LHCN-M2 (cell line): ENCODE measurements at regions not wholly inside any gene's neighbourhood (a gene's known extent, or its start where the extent isn't known, plus 50 kb on each side); places are given as distances from the start of the nearest gene placed in this dataset.
"Not testable (repeated sequence)": the region's sequence is repeated elsewhere in the genome, so short reads cannot be mapped to it uniquely, and the experiment has no call there.

Experiments used
- DNase-seq: peaks from one replicate; pipeline ENCODE4 v3.0.0-alpha.2; 2012; ENCODE audit warnings: low read depth

- peak; percentile 85 for DNase-seq
Measured at GRCh38 chrX:13428053-13428786, 108.4 kb upstream of the ATXN3L start.

- DNase-seq, result peak; percentile 25
Measured at GRCh38 chrX:13427441-13428052, 107.7 kb upstream of the ATXN3L start.

- DNase-seq, result no peak
Measured at GRCh38 chrX:13420545-13421183, 100.8 kb upstream of the ATXN3L start.

GRCh38 chrX:13419918-13420317, 100.1 kb upstream of the ATXN3L start:
- no peak for DNase-seq

- DNase-seq, result no peak
Measured at GRCh38 chrX:13419276-13419675, 99.4 kb upstream of the ATXN3L start.

GRCh38 chrX:13418126-13419097, 98.6 kb upstream of the ATXN3L start:
- peak; percentile 71 for DNase-seq

GRCh38 chrX:13415509-13415908, 95.7 kb upstream of the ATXN3L start:
- no peak for DNase-seq

- DNase-seq, result no peak
Measured at GRCh38 chrX:13414006-13414647, 94.3 kb upstream of the ATXN3L start.

- DNase-seq, result no peak
Measured at GRCh38 chrX:13412208-13412600, 92.4 kb upstream of the ATXN3L start.

- no peak for DNase-seq
Measured at GRCh38 chrX:13411496-13412207, 91.8 kb upstream of the ATXN3L start.

GRCh38 chrX:13408599-13408998, 88.7 kb upstream of the ATXN3L start:
- not testable (repeated sequence) for DNase-seq

- DNase-seq, result not testable (repeated sequence)
Measured at GRCh38 chrX:13404777-13405176, 84.9 kb upstream of the ATXN3L start.

- no peak for DNase-seq
Measured at GRCh38 chrX:13404364-13404763, 84.5 kb upstream of the ATXN3L start.

GRCh38 chrX:13401724-13402123, 81.9 kb upstream of the ATXN3L start:
- DNase-seq, result no peak

GRCh38 chrX:13398839-13399238, 79.0 kb upstream of the ATXN3L start:
- no peak for DNase-seq

- peak; percentile 99 for DNase-seq
Measured at GRCh38 chrX:13397878-13398818, 78.3 kb upstream of the ATXN3L start.

- DNase-seq, result peak; percentile 57
Measured at GRCh38 chrX:13396924-13397323, 77.1 kb upstream of the ATXN3L start.

GRCh38 chrX:13389501-13389900, 69.6 kb upstream of the ATXN3L start:
- DNase-seq, result no peak
